Naive B cell (primary cell): ENCODE measurements at regions not wholly inside any gene's neighbourhood (a gene's known extent, or its start where the extent isn't known, plus 50 kb on each side); places are given as distances from the start of the nearest gene placed in this dataset.
"Not testable (repeated sequence)": the region's sequence is repeated elsewhere in the genome, so short reads cannot be mapped to it uniquely, and the experiment has no call there.

Experiments
- ATAC-seq, 2 donors: fragments of 150-1000 bp; cut with Tn5 transposase; 2 replicates each; pipeline ENCODE4 v1.10.0; 2021; ENCODE audit warnings: low read depth in 2 of 2, mild to moderate bottlenecking in 2 of 2, moderate library complexity in 2 of 2
- DNase-seq: peaks from one replicate; pipeline ENCODE4 v3.0.0; 2022
- H3K27ac Mint-ChIP-seq, 6 donors: one replicate each; pipeline ENCODE4 v1.8.0; 2020 to 2022; ENCODE audit warnings: mild to moderate bottlenecking in 6 of 6, mixed read lengths in 6 of 6, moderate library complexity in 5 of 6, inconsistent platforms in 2 of 6
- H3K27me3 Mint-ChIP-seq, 3 donors: one replicate each; pipeline ENCODE4 v1.8.0; 2021 to 2022; ENCODE audit warnings: mixed read lengths in 3 of 3, mild to moderate bottlenecking in 1 of 3
- H3K36me3 Mint-ChIP-seq, 2 donors: one replicate each; pipeline ENCODE4 v1.8.0; 2020 to 2022; ENCODE audit warnings: mixed read lengths in 2 of 2, inconsistent platforms in 1 of 2, mild to moderate bottlenecking in 1 of 2
- H3K4me1 Mint-ChIP-seq, 3 donors: one replicate each; pipeline ENCODE4 v1.8.0; 2020 to 2022; ENCODE audit warnings: mixed read lengths in 3 of 3, inconsistent platforms in 1 of 3, mild to moderate bottlenecking in 1 of 3, moderate library complexity in 1 of 3
- H3K4me3 Mint-ChIP-seq, 8 donors: one replicate each; pipeline ENCODE4 v1.8.0; 2020 to 2022; ENCODE audit warnings: mild to moderate bottlenecking in 8 of 8, mixed read lengths in 8 of 8, moderate library complexity in 8 of 8, inconsistent platforms in 2 of 8
- H3K9me3 Mint-ChIP-seq, 7 donors: one replicate each; pipeline ENCODE4 v1.8.0; 2020 to 2022; ENCODE audit warnings: mixed read lengths in 7 of 7, mild to moderate bottlenecking in 5 of 7, inconsistent platforms in 2 of 7, moderate library complexity in 1 of 7

GRCh38 chr3:139258276-139258675 is 85.5 kb upstream of the MRPS22 start:
- Mint-ChIP-seq H3K27ac (no peak overlapping the region), H3K27me3 (peaks cover 17 to 55% (median 28%) of the 10 kb centered on the region in 3 donors), H3K36me3 (no peaks in the 10 kb centered on the region), H3K9me3 (peaks cover 0 to 5% (median 2%) of the 10 kb centered on the region in 7 donors), H3K4me1 (no peaks in the 10 kb centered on the region), H3K4me3 (no peak overlapping the region)
- no peak for ATAC-seq
- no peak for DNase-seq

DNA sequence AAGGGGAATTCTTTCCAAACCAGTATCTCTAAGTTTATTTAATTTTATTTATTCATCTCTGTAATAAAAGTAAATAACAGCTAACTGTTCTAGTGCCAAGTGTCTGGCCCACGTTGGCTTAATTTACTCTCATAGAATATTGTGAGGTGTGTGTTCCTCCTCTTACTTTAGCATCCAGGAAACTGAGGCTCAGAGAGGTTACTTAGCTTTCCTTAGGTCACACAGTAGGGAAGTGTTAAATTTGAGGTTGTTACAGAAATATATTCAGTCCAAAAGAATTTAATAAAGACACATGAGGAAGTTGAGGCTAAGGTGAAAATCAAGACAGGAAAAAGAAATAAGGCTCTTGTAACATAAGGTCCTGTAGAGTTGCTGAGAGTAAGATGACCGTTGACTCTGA is 84.4 kb upstream of the MRPS22 start:
- H3K36me3 Mint-ChIP-seq, result no peaks in the 10 kb centered on the region
- H3K9me3 Mint-ChIP-seq, result peaks cover 0 to 3% (median 1%) of the 10 kb centered on the region in 7 donors
- H3K27me3 Mint-ChIP-seq, result peaks cover 12 to 45% (median 25%) of the 10 kb centered on the region in 3 donors
- H3K4me3 Mint-ChIP-seq, result no peak overlapping the region
- ATAC-seq (no peak), DNase-seq (no peak)
- H3K4me1 Mint-ChIP-seq, result no peaks in the 10 kb centered on the region
- peak overlapping the region in 1 of 6 donors; percentile 1 for H3K27ac Mint-ChIP-seq

DNA sequence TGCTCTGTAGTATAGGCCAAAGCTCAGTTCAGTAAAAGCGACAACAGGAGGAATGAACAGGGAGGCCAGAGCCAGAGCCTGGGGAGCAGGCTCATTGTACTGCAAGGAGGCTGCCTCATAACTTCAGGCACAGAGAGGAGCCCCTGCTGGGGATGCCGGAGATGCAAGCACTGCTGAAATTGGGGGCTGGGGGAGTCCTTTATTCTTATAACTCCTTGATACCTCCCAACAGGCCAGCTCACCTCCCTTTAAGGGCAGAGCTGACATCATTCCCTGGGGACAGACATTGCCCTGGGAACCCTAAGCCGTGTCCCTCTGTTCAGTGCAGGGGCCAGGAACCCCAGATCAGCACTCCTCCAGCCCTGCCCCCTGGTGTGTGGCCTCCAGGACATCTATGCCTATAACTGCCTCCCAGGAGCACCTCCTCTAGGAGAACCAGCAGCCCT is 83.8 kb upstream of the MRPS22 start:
- Mint-ChIP-seq H3K9me3 (peaks cover 0 to 3% (median 0%) of the 10 kb centered on the region in 7 donors), H3K27me3 (peaks cover 10 to 40% (median 25%) of the 10 kb centered on the region in 3 donors), H3K36me3 (no peaks in the 10 kb centered on the region), H3K4me3 (no peak overlapping the region), H3K4me1 (no peaks in the 10 kb centered on the region), H3K27ac (no peak overlapping the region)
- DNase-seq (no peak), ATAC-seq (no peak)

DNA sequence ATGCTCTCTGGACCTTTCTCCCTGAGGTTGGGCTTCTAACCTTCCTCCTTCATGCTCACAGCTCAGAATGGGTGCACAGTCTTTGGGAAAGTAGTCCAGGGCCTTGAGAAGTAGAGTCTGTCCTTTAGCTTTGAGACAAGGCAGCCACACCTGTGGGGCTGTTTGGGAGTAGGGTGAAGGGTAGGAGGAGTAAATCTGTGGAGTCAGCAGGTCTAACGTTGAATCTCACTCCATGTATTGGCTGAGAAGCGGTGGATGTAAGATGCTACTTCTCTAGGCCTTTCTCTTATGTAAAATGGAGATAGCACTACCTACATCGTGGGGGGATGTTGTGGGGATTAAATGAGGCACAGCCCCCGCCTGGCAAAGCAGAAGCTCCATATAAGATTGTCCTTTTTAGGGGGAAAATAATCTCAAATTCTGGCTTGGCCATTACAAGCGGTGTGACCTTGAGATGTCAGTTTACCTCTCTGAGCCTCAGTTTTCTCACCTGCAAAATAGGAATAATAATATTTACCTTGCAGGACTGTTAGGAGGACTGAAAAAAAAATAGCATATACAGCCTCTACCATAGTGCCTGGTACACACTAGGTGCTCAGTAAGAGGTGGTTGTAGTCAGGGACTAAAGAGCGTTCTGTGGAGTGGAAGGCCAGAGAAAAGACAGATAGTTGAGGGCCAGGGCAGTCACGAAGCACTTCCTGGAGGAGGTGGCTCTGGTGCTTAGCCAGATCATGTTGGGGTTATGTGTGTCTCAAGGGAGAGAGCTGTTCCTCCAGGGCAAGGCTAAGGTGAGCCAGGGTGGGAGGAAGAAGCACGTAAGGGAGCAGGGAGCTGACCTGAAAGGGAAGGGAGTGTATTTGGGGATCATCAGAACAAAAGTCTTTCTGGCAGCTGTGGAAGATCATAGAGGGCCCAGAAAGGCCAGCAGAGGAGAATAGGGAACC is 82.8 kb upstream of the MRPS22 start:
- H3K27ac Mint-ChIP-seq, result no peak overlapping the region
- DNase-seq, result no peak
- H3K9me3 Mint-ChIP-seq, result peaks cover 0 to 3% (median 0%) of the 10 kb centered on the region in 7 donors
- H3K4me3 Mint-ChIP-seq, result no peak overlapping the region
- H3K36me3 Mint-ChIP-seq, result no peaks in the 10 kb centered on the region
- H3K4me1 Mint-ChIP-seq, result no peaks in the 10 kb centered on the region
- ATAC-seq, result no peak
- H3K27me3 Mint-ChIP-seq, result peaks cover 10 to 40% (median 18%) of the 10 kb centered on the region in 3 donors

GRCh38 chr3:139261754-139262586 is 81.8 kb upstream of the MRPS22 start:
- no peaks in the 10 kb centered on the region for H3K36me3 Mint-ChIP-seq
- ATAC-seq (no peak), DNase-seq (no peak)
- H3K4me1 Mint-ChIP-seq, result no peaks in the 10 kb centered on the region
- H3K27ac Mint-ChIP-seq, result no peak overlapping the region
- peaks cover 0 to 3% (median 0%) of the 10 kb centered on the region in 7 donors for H3K9me3 Mint-ChIP-seq
- H3K27me3 Mint-ChIP-seq, result peaks cover 12 to 40% (median 13%) of the 10 kb centered on the region in 3 donors
- no peak overlapping the region for H3K4me3 Mint-ChIP-seq

DNA sequence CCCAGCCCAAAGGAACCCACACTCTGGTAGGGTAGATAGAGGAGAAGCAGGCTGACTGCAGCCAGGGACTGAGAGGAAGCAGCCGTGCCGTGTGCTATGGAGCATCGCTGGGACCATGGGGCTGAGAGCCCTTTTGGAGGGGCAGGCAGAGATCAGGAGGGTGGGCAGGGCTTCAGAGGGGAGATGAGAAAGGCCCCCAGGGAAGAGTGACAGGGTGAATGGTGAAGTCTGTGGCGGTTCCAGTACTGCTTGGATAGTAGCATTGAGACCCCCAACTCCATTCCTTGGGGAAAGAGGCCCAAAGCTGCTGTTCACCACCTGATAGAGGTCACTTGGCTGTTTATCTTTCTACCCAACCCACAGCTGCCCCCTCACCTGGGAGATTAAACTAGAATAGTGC is 80.0 kb upstream of the MRPS22 start:
- H3K36me3 Mint-ChIP-seq, result no peaks in the 10 kb centered on the region
- no peaks in the 10 kb centered on the region for H3K4me1 Mint-ChIP-seq
- ATAC-seq (no peak), DNase-seq (no peak)
- peaks cover 0 to 3% (median 0%) of the 10 kb centered on the region in 7 donors for H3K9me3 Mint-ChIP-seq
- H3K27me3 Mint-ChIP-seq, result peaks cover 2 to 31% (median 5%) of the 10 kb centered on the region in 3 donors
- H3K27ac Mint-ChIP-seq, result no peak overlapping the region
- H3K4me3 Mint-ChIP-seq, result peak overlapping the region in 1 of 8 donors; percentile 36

GRCh38 chr3:139264375-139264774 is 79.4 kb upstream of the MRPS22 start:
- peaks cover 0 to 27% (median 5%) of the 10 kb centered on the region in 3 donors for H3K27me3 Mint-ChIP-seq
- H3K36me3 Mint-ChIP-seq, result no peaks in the 10 kb centered on the region
- H3K9me3 Mint-ChIP-seq, result peaks cover 0 to 3% (median 0%) of the 10 kb centered on the region in 7 donors
- DNase-seq, result no peak
- no peak for ATAC-seq
- H3K4me3 Mint-ChIP-seq, result no peak overlapping the region
- no peaks in the 10 kb centered on the region for H3K4me1 Mint-ChIP-seq
- H3K27ac Mint-ChIP-seq, result no peak overlapping the region

DNA sequence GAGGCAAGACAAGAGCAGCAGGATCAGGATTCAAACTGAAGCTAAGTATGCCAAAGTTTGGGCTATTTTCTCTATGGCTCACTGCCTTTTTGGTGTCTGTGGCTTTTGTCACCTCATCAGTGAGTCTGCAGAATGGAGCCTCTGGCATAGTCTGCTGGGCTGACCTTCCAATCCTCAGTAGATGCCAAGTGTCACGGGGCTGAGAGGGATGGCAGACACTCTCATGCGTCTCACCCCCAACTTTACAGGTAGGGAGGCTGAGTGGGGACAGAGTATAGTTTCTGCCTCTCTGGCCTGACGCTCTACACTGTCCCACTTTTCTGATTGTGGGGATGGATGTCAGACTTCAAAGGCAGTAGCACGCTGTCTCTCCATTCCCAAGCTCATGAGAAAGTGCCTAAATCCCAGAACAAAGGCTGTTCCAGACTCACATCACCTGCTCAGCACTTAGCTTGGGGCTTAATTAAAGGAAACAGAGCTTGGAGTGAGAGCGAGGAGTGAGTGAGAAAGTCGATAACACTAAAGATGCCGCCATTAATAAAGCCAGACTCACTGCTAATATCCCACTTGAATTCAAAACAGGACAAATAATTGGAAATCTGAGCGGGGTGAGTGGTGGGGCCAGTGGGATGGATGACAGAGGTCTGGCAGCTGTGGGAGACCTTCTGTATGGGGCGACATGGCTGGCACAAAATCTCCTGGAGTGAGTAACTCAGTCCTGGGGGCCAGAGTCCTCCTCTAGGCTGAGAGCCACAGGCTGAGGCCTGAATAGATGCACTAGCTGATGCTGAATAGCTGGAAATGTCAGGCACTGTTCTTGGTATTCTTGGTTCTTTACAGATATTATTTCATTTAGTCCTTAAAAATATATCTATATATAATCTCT is 78.4 kb upstream of the MRPS22 start:
- no peak overlapping the region for H3K4me3 Mint-ChIP-seq
- no peaks in the 10 kb centered on the region for H3K36me3 Mint-ChIP-seq
- no peak for ATAC-seq
- no peak for DNase-seq
- no peak overlapping the region for H3K27ac Mint-ChIP-seq
- peaks cover 0 to 17% (median 5%) of the 10 kb centered on the region in 3 donors for H3K27me3 Mint-ChIP-seq
- peaks cover 0 to 8% (median under 1%) of the 10 kb centered on the region in 7 donors for H3K9me3 Mint-ChIP-seq
- H3K4me1 Mint-ChIP-seq, result no peaks in the 10 kb centered on the region

GRCh38 chr3:139267300-139268246 is 76.2 kb upstream of the MRPS22 start:
- H3K9me3 Mint-ChIP-seq, result peaks cover 0 to 10% (median 4%) of the 10 kb centered on the region in 7 donors
- H3K27me3 Mint-ChIP-seq, result peaks cover under 1 to 8% (median 5%) of the 10 kb centered on the region in 3 donors
- ATAC-seq (no peak), DNase-seq (no peak)
- H3K4me3 Mint-ChIP-seq, result no peak overlapping the region
- H3K4me1 Mint-ChIP-seq, result no peaks in the 10 kb centered on the region
- no peak overlapping the region for H3K27ac Mint-ChIP-seq
- H3K36me3 Mint-ChIP-seq, result no peaks in the 10 kb centered on the region

GRCh38 chr3:139269984-139270383 is 73.8 kb upstream of the MRPS22 start:
- no peaks in the 10 kb centered on the region for H3K4me1 Mint-ChIP-seq
- ATAC-seq, result no peak

GRCh38 chr3:139270652-139271051 is 73.2 kb upstream of the MRPS22 start:
- peaks cover 3 to 12% (median 5%) of the 10 kb centered on the region in 3 donors for H3K27me3 Mint-ChIP-seq
- not testable (repeated sequence) for H3K36me3 Mint-ChIP-seq, H3K27ac Mint-ChIP-seq, H3K4me1 Mint-ChIP-seq, ATAC-seq, DNase-seq, H3K4me3 Mint-ChIP-seq, H3K9me3 Mint-ChIP-seq

More at GRCh38 chr3:139269984-139270383, 73.8 kb upstream of the MRPS22 start:
- Mint-ChIP-seq H3K9me3 (peaks cover 0 to 10% (median 4%) of the 10 kb centered on the region in 7 donors), H3K4me3 (no peak overlapping the region), H3K36me3 (no peaks in the 10 kb centered on the region), H3K27ac (no peak overlapping the region), H3K27me3 (peaks cover 3 to 12% (median 5%) of the 10 kb centered on the region in 3 donors)
- no peak for DNase-seq
